H1 (cell line): ENCODE measurements at regions not wholly inside any gene's neighbourhood (a gene's known extent, or its start where the extent isn't known, plus 50 kb on each side); places are given as distances from the start of the nearest gene placed in this dataset.

Experiments used
- ATF2 ChIP-seq: IDR thresholded peaks from 2 replicates; pipeline ENCODE4 v1.6.1; 2012; ENCODE audit warnings: low read length, inconsistent platforms
- GTF2F1 ChIP-seq: IDR thresholded peaks from 2 replicates; pipeline ENCODE4 v1.6.1; 2012; ENCODE audit warnings: low read depth, low read length, improper control_type of control experiment, borderline replicate concordance
- RXRA ChIP-seq: IDR thresholded peaks from 2 replicates; pipeline ENCODE4 v1.6.1; 2011; ENCODE audit warnings: low read depth, mild to moderate bottlenecking, low read length, moderate library complexity; ENCODE audit not compliant: insufficient read depth
- SP4 ChIP-seq: IDR thresholded peaks from 2 replicates; pipeline ENCODE4 v1.6.1; 2012; ENCODE audit warnings: low read length, inconsistent platforms

- no peak for TF ChIP-seq ATF2
- no peak for TF ChIP-seq RXRA
- TF ChIP-seq GTF2F1: no peak
- TF ChIP-seq SP4: no peak
Measured at GRCh38 chr1:58312971-58313563, 233.5 kb downstream of the OMA1 start (continued).
